H1 (cell line): ENCODE measurements at regions not wholly inside any gene's neighbourhood (a gene's known extent, or its start where the extent isn't known, plus 50 kb on each side); places are given as distances from the start of the nearest gene placed in this dataset.

Source experiments
- CTCF ChIA-PET: fragments of 300-600 bp; sonication (Branson Sonifier 250); formaldehyde crosslinking; loops from one replicate; lab custom pipeline; 2021; ENCODE audit not compliant: partially characterized antibody; lab: Charles Lee
- POLR2A ChIA-PET: fragments of 300-600 bp; sonication (Branson Sonifier 250); formaldehyde crosslinking; loops from one replicate; lab custom pipeline; 2021; ENCODE audit warnings: inconsistent platforms; ENCODE audit not compliant: partially characterized antibody; lab: Charles Lee
- DNase-seq, 2 experiments: peaks; one replicate each; pipeline versions ENCODE4 v3.0.0 to v3.0.0-alpha.2; 2010 to 2022; ENCODE audit warnings: low spot score in 2 of 2, low read depth in 1 of 2, mixed read lengths in 1 of 2
- FAIRE-seq: peaks from 2 replicates; lab custom pipeline; 2011; peaks lifted over from hg19 to GRCh38; lab: Jason Lieb, UNC
- H2AFZ ChIP-seq: 2 replicates; pipeline ENCODE4 v1.8.1; 2012; ENCODE audit warnings: low read length, inconsistent platforms
- H2AK5ac ChIP-seq: 2 replicates; pipeline ENCODE4 v1.6.1; 2013; ENCODE audit warnings: low read depth, low read length
- H2BK120ac ChIP-seq: replicated peaks from 2 replicates; pipeline ENCODE3; 2013; ENCODE audit warnings: low read depth, low read length, inconsistent platforms
- H2BK12ac ChIP-seq: 2 replicates; pipeline ENCODE4 v1.6.1; 2013; ENCODE audit warnings: low read depth, low read length
- H2BK15ac ChIP-seq: 2 replicates; pipeline ENCODE4 v1.6.1; 2013; ENCODE audit warnings: low read length
- H2BK20ac ChIP-seq: 2 replicates; pipeline ENCODE4 v1.6.1; 2013; ENCODE audit warnings: low read length
- H2BK5ac ChIP-seq: 2 replicates; pipeline ENCODE4 v1.6.1; 2013; ENCODE audit warnings: low read depth, low read length
- H3K14ac ChIP-seq: 2 replicates; pipeline ENCODE4 v1.6.1; 2013; ENCODE audit warnings: inconsistent platforms; ENCODE audit not compliant: insufficient read length
- H3K18ac ChIP-seq: 2 replicates; pipeline ENCODE4 v1.6.1; 2013; ENCODE audit warnings: low read length; ENCODE audit errors: extremely low read depth
- H3K23ac ChIP-seq: 2 replicates; pipeline ENCODE4 v1.6.1; 2013; ENCODE audit warnings: inconsistent platforms; ENCODE audit not compliant: insufficient read length
- H3K23me2 ChIP-seq: 2 replicates; pipeline ENCODE4 v1.6.1; 2013; ENCODE audit warnings: low read depth, low read length
- H3K27ac ChIP-seq: 2 replicates; pipeline ENCODE4 v1.6.1; 2011; ENCODE audit warnings: low read depth, low read length, inconsistent platforms
- H3K27me3 ChIP-seq, 4 experiments: replicated peaks in 1 of 4; 1 replicate in 1 of 4; 2 replicates in 3 of 4; pipeline versions ENCODE4 v1.6.1 to v1.8.1; 2011 to 2013; ENCODE audit warnings: low read length in 3 of 4, mild to moderate bottlenecking in 3 of 4, inconsistent platforms in 2 of 4, mixed read lengths in 2 of 4, moderate library complexity in 1 of 4; ENCODE audit not compliant: control insufficient read depth in 3 of 4, insufficient read depth in 3 of 4; ENCODE audit errors: extremely low read depth in 1 of 4
- H3K36me3 ChIP-seq, 4 experiments: 2 replicates each; pipeline versions ENCODE4 v1.6.1 to v1.8.1; 2011 to 2013; ENCODE audit warnings: mild to moderate bottlenecking in 4 of 4, low read length in 3 of 4, moderate library complexity in 2 of 4, control low read depth in 1 of 4, inconsistent platforms in 1 of 4; ENCODE audit not compliant: insufficient read depth in 4 of 4, control insufficient read depth in 2 of 4
- H3K4ac ChIP-seq: replicated peaks from 2 replicates; pipeline ENCODE3; 2013; ENCODE audit warnings: low read length, low read depth, mixed read lengths, inconsistent platforms; ENCODE audit not compliant: insufficient read length
- H3K4me1 ChIP-seq, 4 experiments: replicated peaks in 1 of 4; 1 replicate in 1 of 4; 2 replicates in 3 of 4; pipeline versions ENCODE4 v1.6.1 to v1.8.1; 2011 to 2013; ENCODE audit warnings: low read length in 3 of 4, inconsistent platforms in 2 of 4, mixed read lengths in 1 of 4; ENCODE audit not compliant: insufficient read depth in 4 of 4, control insufficient read depth in 3 of 4
- H3K4me2 ChIP-seq, 2 experiments: 2 replicates each; pipeline versions ENCODE4 v1.6.1 to v1.8.1; 2011 to 2013; ENCODE audit warnings: low read depth in 2 of 2, low read length in 2 of 2, control low read depth in 1 of 2, inconsistent platforms in 1 of 2, mild to moderate bottlenecking in 1 of 2; ENCODE audit not compliant: insufficient read depth in 1 of 2
- H3K4me3 ChIP-seq, 4 experiments: fragments of 200-600, 300-600 bp in 1 of 4; sonication (generic), shearing (Covaris generic), sonication (Bioruptor Twin) in 1 of 4; 2 replicates each; pipeline versions ENCODE4 v1.5.1 to v1.8.1; 2011 to 2016; ENCODE audit warnings: low read length in 4 of 4, low read depth in 3 of 4, control low read depth in 2 of 4, inconsistent platforms in 2 of 4, mild to moderate bottlenecking in 2 of 4, mixed read lengths in 1 of 4, moderate library complexity in 1 of 4; ENCODE audit not compliant: insufficient read depth in 2 of 4; ENCODE audit errors: extremely low read depth in 1 of 4
- H3K56ac ChIP-seq: replicated peaks from 2 replicates; pipeline ENCODE3; 2013; ENCODE audit warnings: low read depth, mild to moderate bottlenecking, mixed read lengths, low read length, inconsistent platforms; ENCODE audit not compliant: insufficient read length
- H3K79me1 ChIP-seq: 2 replicates; pipeline ENCODE4 v1.6.1; 2013; ENCODE audit warnings: low read depth, low read length, control low read depth
- H3K79me2 ChIP-seq, 2 experiments: 2 replicates each; pipeline versions ENCODE4 v1.6.1 to v1.8.1; 2012 to 2013; ENCODE audit warnings: low read length in 2 of 2, mild to moderate bottlenecking in 2 of 2, inconsistent platforms in 1 of 2; ENCODE audit not compliant: insufficient read depth in 2 of 2, control insufficient read depth in 1 of 2
- H3K9ac ChIP-seq, 4 experiments: replicated peaks in 1 of 4; 1 replicate in 1 of 4; 2 replicates in 3 of 4; pipeline versions ENCODE4 v1.6.1 to v1.8.1; 2011 to 2013; ENCODE audit warnings: low read depth in 3 of 4, low read length in 3 of 4, control low read depth in 2 of 4, mild to moderate bottlenecking in 2 of 4, moderate library complexity in 2 of 4, inconsistent platforms in 1 of 4; ENCODE audit errors: extremely low read depth in 1 of 4
- H3K9me3 ChIP-seq, 2 experiments: 2 replicates each; pipeline versions ENCODE4 v1.6.1 to v1.8.1; 2012 to 2013; ENCODE audit warnings: mild to moderate bottlenecking in 2 of 2, moderate library complexity in 2 of 2, control low read depth in 1 of 2, inconsistent platforms in 1 of 2, low read depth in 1 of 2, low read length in 1 of 2, mixed read lengths in 1 of 2; ENCODE audit not compliant: insufficient read depth in 2 of 2
- H4K20me1 ChIP-seq, 2 experiments: replicated peaks in 1 of 2; 2 replicates each; pipeline versions ENCODE3 to v1.8.1; 2011 to 2013; ENCODE audit warnings: inconsistent platforms in 2 of 2, low read length in 2 of 2, mild to moderate bottlenecking in 1 of 2; ENCODE audit not compliant: insufficient read depth in 2 of 2, control insufficient read depth in 1 of 2
- H4K5ac ChIP-seq: 2 replicates; pipeline ENCODE4 v1.6.1; 2013; ENCODE audit warnings: low read length, low read depth, mixed read lengths, inconsistent platforms; ENCODE audit not compliant: insufficient read length
- H4K8ac ChIP-seq: 2 replicates; pipeline ENCODE4 v1.8.0; 2013; ENCODE audit warnings: mild to moderate bottlenecking, moderate library complexity, low read length, inconsistent platforms; ENCODE audit not compliant: insufficient read depth; ENCODE audit errors: extremely low read depth
- H4K91ac ChIP-seq: replicated peaks from 2 replicates; pipeline ENCODE3; 2013; ENCODE audit warnings: low read length, mixed read lengths, inconsistent platforms; ENCODE audit not compliant: insufficient read length
- CHD1 ChIP-seq: IDR thresholded peaks from 2 replicates; pipeline ENCODE4 v1.6.1; 2012; ENCODE audit warnings: low read depth, low read length, improper control_type of control experiment
- TBP ChIP-seq: IDR thresholded peaks from 2 replicates; pipeline ENCODE4 v1.6.1; 2011; ENCODE audit warnings: low read depth, low read length, improper control_type of control experiment
- WGBS, 2 experiments: shearing (Covaris generic) in 1 of 2; methylation state at CpG; one replicate each; pipeline versions ENCODE4 v1.1.6 to v1.1.7; 2013 to 2015; ENCODE audit warnings: low lambda C conversion rate in 2 of 2, mixed read lengths in 2 of 2, inconsistent platforms in 1 of 2, low coverage in 1 of 2, missing lambda C conversion rate in 1 of 2; ENCODE audit not compliant: insufficient replicate concordance in 2 of 2, insufficient coverage in 1 of 2, insufficient read length in 1 of 2; ENCODE audit errors: extremely low coverage in 1 of 2, missing lambda C conversion rate in 1 of 2; 5-methylcytosine and 5-hydroxymethylcytosine counted together
- TF ChIP-seq, protein P1 (sequence below), 3 experiments: IDR thresholded peaks; 1 replicate in 2 of 3; 2 replicates in 1 of 3; pipeline versions ENCODE4 v1.5.1 to v1.6.1; 2011; ENCODE audit warnings: low read length in 3 of 3, mild to moderate bottlenecking in 3 of 3, inconsistent platforms in 2 of 3, low read depth in 1 of 3, moderate library complexity in 1 of 3; ENCODE audit not compliant: insufficient read depth in 1 of 3; ENCODE audit errors: control extremely low read depth in 1 of 3

DNA sequence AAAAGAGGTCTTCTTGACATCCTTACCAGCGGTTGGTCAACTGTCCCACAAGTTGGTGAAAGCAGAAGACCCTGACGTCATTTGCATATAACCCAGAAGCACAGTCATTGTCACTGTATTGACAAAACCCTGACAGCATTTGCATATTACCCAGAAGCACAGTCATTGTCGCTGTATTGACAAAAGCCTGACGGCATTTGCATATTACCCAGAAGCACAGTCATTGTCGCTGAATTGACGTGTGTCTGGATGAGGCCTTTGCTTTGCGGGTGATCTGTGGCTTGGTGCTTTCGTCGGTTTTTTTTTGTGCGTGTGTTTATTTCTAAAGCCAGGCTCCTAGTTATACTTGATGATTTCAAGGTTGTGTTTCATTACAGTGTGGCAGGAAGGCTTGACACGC lies 1145.2 kb downstream of the BRD1 start:
- 91% methylated on average over 11 of the region's 11 CpGs; no CpG with 5 or more reads in 1 of the 2 experiments for WGBS, 2 experiments
- ChIA-PET POLR2A (no interaction called here), CTCF (no interaction called here)
- no peak overlapping the region for H2AFZ ChIP-seq
- H2BK120ac ChIP-seq, result no peak overlapping the region
- no peaks in the 10 kb centered on the region for H3K36me3 ChIP-seq
- H2BK20ac ChIP-seq, result no peak overlapping the region
- H2BK5ac ChIP-seq, result no peak overlapping the region
- no peak overlapping the region for H4K8ac ChIP-seq
- no peaks in the 10 kb centered on the region for H3K27me3 ChIP-seq
- no peak overlapping the region for H3K18ac ChIP-seq
- FAIRE-seq (no peak), DNase-seq (no peak)
- no peak overlapping the region for H2AK5ac ChIP-seq
- H3K4me2 ChIP-seq, result no peak overlapping the region
- no peaks in the 10 kb centered on the region for H3K9me3 ChIP-seq
- H4K91ac ChIP-seq, result no peak overlapping the region
- H3K4me1 ChIP-seq, result peaks cover 0 to 4% (median 2%) of the 10 kb centered on the region in 4 experiments; a peak in 3 of 7 replicates
- no peak overlapping the region for H2BK15ac ChIP-seq
- H3K56ac ChIP-seq, result no peak overlapping the region
- no peak overlapping the region for H3K14ac ChIP-seq
- H3K4me3 ChIP-seq, result no peak overlapping the region
- no peak overlapping the region for H3K9ac ChIP-seq
- peaks cover 9% of the 10 kb centered on the region; the same call in 1 of the 2 replicates for H3K23me2 ChIP-seq
- H3K79me1 ChIP-seq, result no peaks in the 10 kb centered on the region
- no peak overlapping the region for H3K4ac ChIP-seq
- H3K27ac ChIP-seq, result no peak overlapping the region
- H3K79me2 ChIP-seq, result peaks cover 0 to 2% of the 10 kb centered on the region in 2 experiments; a peak in 1 of 4 replicates
- H2BK12ac ChIP-seq, result no peak overlapping the region
- H3K23ac ChIP-seq, result no peak overlapping the region
- H4K20me1 ChIP-seq, result peaks cover 0 to 7% of the 10 kb centered on the region in 2 experiments
- no peak overlapping the region for H4K5ac ChIP-seq
- no peak for TF ChIP-seq CHD1
- no peak for TF ChIP-seq TBP
- TF ChIP-seq, protein P1, sequence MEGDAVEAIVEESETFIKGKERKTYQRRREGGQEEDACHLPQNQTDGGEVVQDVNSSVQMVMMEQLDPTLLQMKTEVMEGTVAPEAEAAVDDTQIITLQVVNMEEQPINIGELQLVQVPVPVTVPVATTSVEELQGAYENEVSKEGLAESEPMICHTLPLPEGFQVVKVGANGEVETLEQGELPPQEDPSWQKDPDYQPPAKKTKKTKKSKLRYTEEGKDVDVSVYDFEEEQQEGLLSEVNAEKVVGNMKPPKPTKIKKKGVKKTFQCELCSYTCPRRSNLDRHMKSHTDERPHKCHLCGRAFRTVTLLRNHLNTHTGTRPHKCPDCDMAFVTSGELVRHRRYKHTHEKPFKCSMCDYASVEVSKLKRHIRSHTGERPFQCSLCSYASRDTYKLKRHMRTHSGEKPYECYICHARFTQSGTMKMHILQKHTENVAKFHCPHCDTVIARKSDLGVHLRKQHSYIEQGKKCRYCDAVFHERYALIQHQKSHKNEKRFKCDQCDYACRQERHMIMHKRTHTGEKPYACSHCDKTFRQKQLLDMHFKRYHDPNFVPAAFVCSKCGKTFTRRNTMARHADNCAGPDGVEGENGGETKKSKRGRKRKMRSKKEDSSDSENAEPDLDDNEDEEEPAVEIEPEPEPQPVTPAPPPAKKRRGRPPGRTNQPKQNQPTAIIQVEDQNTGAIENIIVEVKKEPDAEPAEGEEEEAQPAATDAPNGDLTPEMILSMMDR (IDR thresholded peaks at IDR 0.05; ENCODE audit: control extremely low read depth in 1 of 3, insufficient read depth in 1 of 3, low read depth in 1 of 3, low read length in 3 of 3), result no peak
